ENCODE measurements at regions not wholly inside any gene's neighbourhood (a gene's known extent, or its start where the extent isn't known, plus 50 kb on each side); places are given as distances from the start of the nearest gene placed in this dataset.
"Not testable (repeated sequence)": the region's sequence is repeated elsewhere in the genome, so short reads cannot be mapped to it uniquely, and the experiment has no call there.

- ChIA-PET CTCF (no interaction called here), POLR2A (interaction anchor here in 1 of 2 donors (0.6 kb wide), 1 partner anchor 58 kb away, joined by 5 read pairs; no protein-coding TSS in a partner anchor)
- no peaks in the 10 kb centered on the region for H3K27me3 Mint-ChIP-seq
- Histone ChIP-seq H3K36me3 (ENCODE audit: control insufficient read depth in 2 of 2, extremely low read depth in 1 of 2, insufficient read depth in 1 of 2, low read length in 1 of 2) (no peaks in the 10 kb centered on the region), H3K9me3 (no peaks in the 10 kb centered on the region), H3K4me3 (ENCODE audit: control insufficient read depth in 1 of 2, extremely low read depth in 1 of 2, low read length in 1 of 2) (no peak overlapping the region), H3K27me3 (replicated peaks in 1 of 2; ENCODE audit: control insufficient read depth in 2 of 2, extremely low read depth in 1 of 2, insufficient read depth in 2 of 2, low read length in 1 of 2) (peaks cover 0 to 17% of the 10 kb centered on the region in 2 experiments), H3K4me1 (ENCODE audit: control insufficient read depth in 1 of 2, extremely low read depth in 1 of 2, insufficient read depth in 2 of 2, low read length in 2 of 2) (peaks cover 3 to 32% of the 10 kb centered on the region in 2 experiments), H3K27ac (ENCODE audit: low read length) (no peak overlapping the region)
- WGBS (ENCODE audit: insufficient coverage), result 51% methylated on average over 9 of the region's 9 CpGs
- DNase-seq (peak in 2 of 35 experiments; percentile 29 to 30), ATAC-seq (replicated peaks in 1 of 4) (no peak)
- H3K4me1 Mint-ChIP-seq, result peaks cover 12 to 23% (median 17%) of the 10 kb centered on the region in 3 donors
- peak overlapping the region in 2 of 3 donors; percentile 17 to 84 for H3K4me3 Mint-ChIP-seq
- no peaks in the 10 kb centered on the region for H3K9me3 Mint-ChIP-seq
- H3K27ac Mint-ChIP-seq, result no peak overlapping the region
- no peaks in the 10 kb centered on the region for H3K36me3 Mint-ChIP-seq
These were observed 105.0 kb upstream of the ALKAL2 start for GRCh38 chr2:392926-393280.

- DNase-seq, result no peak
- H3K36me3 ChIP-seq (ENCODE audit: control insufficient read depth in 2 of 2, extremely low read depth in 1 of 2, insufficient read depth in 1 of 2, low read length in 1 of 2), result no peaks in the 10 kb centered on the region
- H3K4me3 Mint-ChIP-seq, result peak overlapping the region in 1 of 3 donors; percentile 84
- peaks cover 0 to 18% of the 10 kb centered on the region in 2 experiments for H3K27me3 ChIP-seq (replicated peaks in 1 of 2; ENCODE audit: control insufficient read depth in 2 of 2, extremely low read depth in 1 of 2, insufficient read depth in 2 of 2, low read length in 1 of 2)
- ChIA-PET POLR2A (no interaction called here), CTCF (no interaction called here)
- ATAC-seq (replicated peaks in 1 of 4), result no peak
- H3K4me1 ChIP-seq (ENCODE audit: control insufficient read depth in 1 of 2, extremely low read depth in 1 of 2, insufficient read depth in 2 of 2, low read length in 2 of 2), result peaks cover 3 to 32% of the 10 kb centered on the region in 2 experiments
- no peaks in the 10 kb centered on the region for H3K27me3 Mint-ChIP-seq
- no peaks in the 10 kb centered on the region for H3K9me3 ChIP-seq
- no peak overlapping the region for H3K27ac ChIP-seq (ENCODE audit: low read length)
- H3K36me3 Mint-ChIP-seq, result no peaks in the 10 kb centered on the region
- WGBS (ENCODE audit: insufficient coverage), result 92% methylated on average over 19 of the region's 32 CpGs
- H3K4me3 ChIP-seq (ENCODE audit: control insufficient read depth in 1 of 2, extremely low read depth in 1 of 2, low read length in 1 of 2), result no peak overlapping the region
- H3K27ac Mint-ChIP-seq, result no peak overlapping the region
- H3K4me1 Mint-ChIP-seq, result peaks cover 12 to 23% (median 17%) of the 10 kb centered on the region in 3 donors
- no peaks in the 10 kb centered on the region for H3K9me3 Mint-ChIP-seq
These were observed 104.5 kb upstream of the ALKAL2 start for GRCh38 chr2:392181-392925.

DNA sequence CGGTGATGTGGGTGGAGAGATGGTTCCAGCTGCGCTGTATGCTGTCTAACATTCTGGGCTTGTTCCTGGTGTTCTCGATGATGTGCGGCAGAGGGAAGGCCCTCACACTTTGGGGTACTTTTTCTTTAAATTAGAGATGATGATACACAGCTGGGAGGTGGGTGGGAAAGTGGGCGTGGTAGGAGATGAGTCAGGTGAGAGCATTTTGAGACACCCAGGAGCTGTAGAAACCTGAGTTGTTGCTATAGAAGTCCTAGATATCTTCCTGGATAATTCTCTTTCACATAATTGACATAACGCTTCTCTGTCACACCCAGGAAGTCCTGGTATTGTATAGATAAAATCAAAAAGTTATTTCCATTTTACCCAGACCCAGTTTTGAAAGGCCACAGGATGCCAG, 103.8 kb upstream of the ALKAL2 start:
- Mint-ChIP-seq H3K27me3 (peaks cover 0 to 2% of the 10 kb centered on the region in 2 donors), H3K4me3 (no peak overlapping the region), H3K9me3 (no peaks in the 10 kb centered on the region), H3K36me3 (no peaks in the 10 kb centered on the region), H3K4me1 (peaks cover 12 to 23% (median 17%) of the 10 kb centered on the region in 3 donors), H3K27ac (no peak overlapping the region)
- no peak for DNase-seq
- ChIA-PET CTCF (no interaction called here), POLR2A (no interaction called here)
- H3K27ac ChIP-seq (ENCODE audit: low read length), result no peak overlapping the region
- WGBS (ENCODE audit: insufficient coverage), result 77% methylated on average over 4 of the region's 6 CpGs
- peaks cover 3 to 32% of the 10 kb centered on the region in 2 experiments for H3K4me1 ChIP-seq (ENCODE audit: control insufficient read depth in 1 of 2, extremely low read depth in 1 of 2, insufficient read depth in 2 of 2, low read length in 2 of 2)
- no peak for ATAC-seq (replicated peaks in 1 of 4)
- no peaks in the 10 kb centered on the region for H3K9me3 ChIP-seq
- H3K36me3 ChIP-seq (ENCODE audit: control insufficient read depth in 2 of 2, extremely low read depth in 1 of 2, insufficient read depth in 1 of 2, low read length in 1 of 2), result no peaks in the 10 kb centered on the region
- peaks cover 0 to 18% of the 10 kb centered on the region in 2 experiments for H3K27me3 ChIP-seq (replicated peaks in 1 of 2; ENCODE audit: control insufficient read depth in 2 of 2, extremely low read depth in 1 of 2, insufficient read depth in 2 of 2, low read length in 1 of 2)
- H3K4me3 ChIP-seq (ENCODE audit: control insufficient read depth in 1 of 2, extremely low read depth in 1 of 2, low read length in 1 of 2), result no peak overlapping the region

GRCh38 chr2:390959-391358, 103.1 kb upstream of the ALKAL2 start:
- H3K4me3 ChIP-seq (ENCODE audit: control insufficient read depth in 1 of 2, extremely low read depth in 1 of 2, low read length in 1 of 2), result no peak overlapping the region
- H3K36me3 Mint-ChIP-seq, result no peaks in the 10 kb centered on the region
- peaks cover 0 to 18% of the 10 kb centered on the region in 2 experiments for H3K27me3 ChIP-seq (replicated peaks in 1 of 2; ENCODE audit: control insufficient read depth in 2 of 2, extremely low read depth in 1 of 2, insufficient read depth in 2 of 2, low read length in 1 of 2)
- H3K36me3 ChIP-seq (ENCODE audit: control insufficient read depth in 2 of 2, extremely low read depth in 1 of 2, insufficient read depth in 1 of 2, low read length in 1 of 2), result no peaks in the 10 kb centered on the region
- WGBS (ENCODE audit: insufficient coverage), result 86% methylated on average over 13 of the region's 14 CpGs
- peaks cover 12 to 23% (median 17%) of the 10 kb centered on the region in 3 donors for H3K4me1 Mint-ChIP-seq
- H3K4me1 ChIP-seq (ENCODE audit: control insufficient read depth in 1 of 2, extremely low read depth in 1 of 2, insufficient read depth in 2 of 2, low read length in 2 of 2), result peaks cover 3 to 32% of the 10 kb centered on the region in 2 experiments
- H3K27ac ChIP-seq (ENCODE audit: low read length), result no peak overlapping the region
- POLR2A ChIA-PET, result no interaction called here
- no peaks in the 10 kb centered on the region for H3K9me3 Mint-ChIP-seq
- ATAC-seq (replicated peaks in 1 of 4), result no peak
- no peak overlapping the region for H3K27ac Mint-ChIP-seq
- peaks cover 0 to 2% of the 10 kb centered on the region in 2 donors for H3K27me3 Mint-ChIP-seq
- H3K4me3 Mint-ChIP-seq, result no peak overlapping the region
- H3K9me3 ChIP-seq, result no peaks in the 10 kb centered on the region
- CTCF ChIA-PET, result no interaction called here
- DNase-seq, result no peak

DNA sequence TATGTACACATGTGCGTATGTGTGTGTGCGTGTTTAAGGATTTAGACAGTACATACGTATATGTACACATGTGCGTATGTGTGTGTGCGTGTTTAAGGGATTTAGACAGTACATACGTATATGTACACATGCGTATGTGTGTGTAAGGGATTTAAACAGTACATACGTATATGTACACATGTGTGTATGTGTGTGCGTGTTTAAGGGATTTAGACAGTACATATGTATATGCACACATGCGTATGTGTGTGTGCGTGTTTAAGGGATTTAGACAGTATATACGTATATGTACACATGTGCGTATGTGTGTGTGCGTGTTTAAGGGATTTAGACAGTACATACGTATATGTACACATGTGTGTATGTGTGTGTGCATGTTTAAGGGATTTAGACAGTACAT, 102.1 kb upstream of the ALKAL2 start:
- WGBS (ENCODE audit: insufficient coverage), result 100% methylated on average over 11 of the region's 15 CpGs
- DNase-seq; H3K27me3 Mint-ChIP-seq; H3K4me3 Mint-ChIP-seq; H3K27ac ChIP-seq (ENCODE audit: low read length); H3K9me3 ChIP-seq; CTCF ChIA-PET; POLR2A ChIA-PET; H3K27ac Mint-ChIP-seq; H3K4me3 ChIP-seq (ENCODE audit: control insufficient read depth in 1 of 2, extremely low read depth in 1 of 2, low read length in 1 of 2); H3K36me3 ChIP-seq (ENCODE audit: control insufficient read depth in 2 of 2, extremely low read depth in 1 of 2, insufficient read depth in 1 of 2, low read length in 1 of 2); ATAC-seq (replicated peaks in 1 of 4); H3K36me3 Mint-ChIP-seq; H3K9me3 Mint-ChIP-seq: not testable (repeated sequence)
- H3K4me1 Mint-ChIP-seq, result peaks cover 12 to 21% (median 17%) of the 10 kb centered on the region in 3 donors
- H3K27me3 ChIP-seq (replicated peaks in 1 of 2; ENCODE audit: control insufficient read depth in 2 of 2, extremely low read depth in 1 of 2, insufficient read depth in 2 of 2, low read length in 1 of 2), result peaks cover 0 to 18% of the 10 kb centered on the region in 2 experiments
- H3K4me1 ChIP-seq (ENCODE audit: control insufficient read depth in 1 of 2, extremely low read depth in 1 of 2, insufficient read depth in 2 of 2, low read length in 2 of 2), result peaks cover 3 to 31% of the 10 kb centered on the region in 2 experiments

DNA sequence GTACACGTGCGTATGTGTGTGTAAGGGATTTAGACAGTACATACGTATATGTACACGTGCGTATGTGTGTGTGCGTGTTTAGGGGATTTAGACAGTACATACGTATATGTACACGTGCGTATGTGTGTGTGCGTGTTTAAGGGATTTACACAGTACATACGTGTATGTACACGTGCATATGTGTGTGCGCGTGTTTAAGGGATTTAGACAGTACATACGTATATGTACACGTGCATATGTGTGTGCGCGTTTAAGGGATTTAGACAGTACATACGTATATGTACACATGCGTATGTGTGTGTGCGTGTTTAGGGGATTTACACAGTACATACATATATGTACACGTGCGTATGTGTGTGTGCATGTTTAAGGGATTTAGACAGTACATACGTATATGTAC, 100.9 kb upstream of the ALKAL2 start:
- H3K9me3 ChIP-seq; POLR2A ChIA-PET; H3K4me3 Mint-ChIP-seq; H3K4me3 ChIP-seq (ENCODE audit: control insufficient read depth in 1 of 2, extremely low read depth in 1 of 2, low read length in 1 of 2); CTCF ChIA-PET; ATAC-seq (replicated peaks in 1 of 4); H3K27ac ChIP-seq (ENCODE audit: low read length); H3K9me3 Mint-ChIP-seq; H3K27ac Mint-ChIP-seq; DNase-seq; H3K36me3 Mint-ChIP-seq; H3K36me3 ChIP-seq (ENCODE audit: control insufficient read depth in 2 of 2, extremely low read depth in 1 of 2, insufficient read depth in 1 of 2, low read length in 1 of 2); H3K27me3 Mint-ChIP-seq: not testable (repeated sequence)
- H3K4me1 Mint-ChIP-seq, result peaks cover 2 to 13% (median 8%) of the 10 kb centered on the region in 3 donors
- H3K4me1 ChIP-seq (ENCODE audit: control insufficient read depth in 1 of 2, extremely low read depth in 1 of 2, insufficient read depth in 2 of 2, low read length in 2 of 2), result peaks cover 2 to 19% of the 10 kb centered on the region in 2 experiments
- peaks cover 0 to 18% of the 10 kb centered on the region in 2 experiments for H3K27me3 ChIP-seq (replicated peaks in 1 of 2; ENCODE audit: control insufficient read depth in 2 of 2, extremely low read depth in 1 of 2, insufficient read depth in 2 of 2, low read length in 1 of 2)
- WGBS (ENCODE audit: insufficient coverage), result 98% methylated on average over 16 of the region's 24 CpGs

Data from T-cell (primary cell).